ENCODE measurements at regions not wholly inside any gene's neighbourhood (a gene's known extent, or its start where the extent isn't known, plus 50 kb on each side); places are given as distances from the start of the nearest gene placed in this dataset.

- no peak for TF ChIP-seq ZNF776 (tag by site-specific recombination; IDR thresholded peaks at IDR 0.05; ENCODE audit: borderline replicate concordance)
- no peak for TF ChIP-seq ZNF202 (tag by site-specific recombination; IDR thresholded peaks at IDR 0.05; ENCODE audit: borderline replicate concordance)
- TF ChIP-seq YY1 (tag by site-specific recombination; IDR thresholded peaks at IDR 0.05): no peak
Observed at GRCh38 chr7:18241543-18242231, 214.0 kb upstream of the PRPS1L1 start (continued).

- POLR2A ChIA-PET: no interaction called here
- TF ChIP-seq CTCF (tag by site-specific recombination; IDR thresholded peaks at IDR 0.05) (no peak), PBX3 (CRISPR knock-in tag; IDR thresholded peaks at IDR 0.05) (no peak), ZNF426 (tag by site-specific recombination; IDR thresholded peaks at IDR 0.05) (no peak), ZNF157 (tag by site-specific recombination; IDR thresholded peaks at IDR 0.05) (no peak), ZNF792 (tag by site-specific recombination; IDR thresholded peaks at IDR 0.05) (no peak), ZNF37A (tag by site-specific recombination; IDR thresholded peaks at IDR 0.05) (no peak), ZNF521 (tag by site-specific recombination; IDR thresholded peaks at IDR 0.05) (no peak), ZNF280C (tag by site-specific recombination; IDR thresholded peaks at IDR 0.05) (no peak), ZNF341 (tag by site-specific recombination; IDR thresholded peaks at IDR 0.05; ENCODE audit: low read depth) (no peak), AEBP2 (tag by site-specific recombination; IDR thresholded peaks at IDR 0.05; ENCODE audit: borderline replicate concordance) (no peak), ZNF48 (tag by site-specific recombination; IDR thresholded peaks at IDR 0.05) (no peak), ZNF701 (tag by site-specific recombination; IDR thresholded peaks at IDR 0.05) (no peak)
- no peaks in the 10 kb centered on the region for H3K4me1 ChIP-seq (ENCODE audit: control insufficient read depth, insufficient read depth, low read length)
- H3K36me3 ChIP-seq (ENCODE audit: control insufficient read depth in 2 of 2, insufficient read depth in 1 of 2, low read length in 2 of 2): no peaks in the 10 kb centered on the region
- H3K4me3 ChIP-seq (ENCODE audit: low read depth, low read length): no peak overlapping the region
- CTCF ChIA-PET: no interaction called here
- H3K9me3 ChIP-seq (ENCODE audit: control insufficient read depth, insufficient read depth, low read depth, low read length): no peaks in the 10 kb centered on the region
- H3K27ac ChIP-seq (ENCODE audit: extremely low read depth, low read depth, low read length): no peak overlapping the region
Observed at GRCh38 chr7:18243731-18244130, 216.1 kb upstream of the PRPS1L1 start.

- ChIA-PET CTCF (no interaction called here), POLR2A (no interaction called here)
- no peak overlapping the region for H3K4me3 ChIP-seq (ENCODE audit: low read depth, low read length)
Observed at GRCh38 chr7:18250133-18250532, 222.5 kb upstream of the PRPS1L1 start.

More at GRCh38 chr7:18250133-18250532, 222.5 kb upstream of the PRPS1L1 start:
- TF ChIP-seq ZNF274 (IDR thresholded peaks at IDR 0.05; ENCODE audit: low read length) (peak; percentile 52; the same call in 1 of the 2 replicates), ZNF274 (tag by site-specific recombination; IDR thresholded peaks at IDR 0.05; ENCODE audit: borderline replicate concordance) (no peak), GLI2 (tag by site-specific recombination; IDR thresholded peaks at IDR 0.05; ENCODE audit: borderline replicate concordance, low read depth) (no peak)
- no peaks in the 10 kb centered on the region for H3K36me3 ChIP-seq (ENCODE audit: control insufficient read depth in 2 of 2, insufficient read depth in 1 of 2, low read length in 2 of 2)
- no peaks in the 10 kb centered on the region for H3K4me1 ChIP-seq (ENCODE audit: control insufficient read depth, insufficient read depth, low read length)
- H3K27ac ChIP-seq (ENCODE audit: extremely low read depth, low read depth, low read length): no peak overlapping the region
- H3K9me3 ChIP-seq (ENCODE audit: control insufficient read depth, insufficient read depth, low read depth, low read length): no peaks in the 10 kb centered on the region
